H1 (cell line): ENCODE measurements at regions not wholly inside any gene's neighbourhood (a gene's known extent, or its start where the extent isn't known, plus 50 kb on each side); places are given as distances from the start of the nearest gene placed in this dataset.

Experiments
- CTCF ChIA-PET: fragments of 300-600 bp; sonication (Branson Sonifier 250); formaldehyde crosslinking; loops from one replicate; lab custom pipeline; 2021; ENCODE audit not compliant: partially characterized antibody; lab: Charles Lee
- POLR2A ChIA-PET: fragments of 300-600 bp; sonication (Branson Sonifier 250); formaldehyde crosslinking; loops from one replicate; lab custom pipeline; 2021; ENCODE audit warnings: inconsistent platforms; ENCODE audit not compliant: partially characterized antibody; lab: Charles Lee
- DNase-seq, 2 experiments: peaks; one replicate each; pipeline versions ENCODE4 v3.0.0 to v3.0.0-alpha.2; 2010 to 2022; ENCODE audit warnings: low spot score in 2 of 2, low read depth in 1 of 2, mixed read lengths in 1 of 2
- FAIRE-seq: peaks from 2 replicates; lab custom pipeline; 2011; peaks lifted over from hg19 to GRCh38; lab: Jason Lieb, UNC
- H2AFZ ChIP-seq: 2 replicates; pipeline ENCODE4 v1.8.1; 2012; ENCODE audit warnings: low read length, inconsistent platforms
- H2AK5ac ChIP-seq: 2 replicates; pipeline ENCODE4 v1.6.1; 2013; ENCODE audit warnings: low read depth, low read length
- H2BK120ac ChIP-seq: replicated peaks from 2 replicates; pipeline ENCODE3; 2013; ENCODE audit warnings: low read depth, low read length, inconsistent platforms
- H2BK12ac ChIP-seq: 2 replicates; pipeline ENCODE4 v1.6.1; 2013; ENCODE audit warnings: low read depth, low read length
- H2BK15ac ChIP-seq: 2 replicates; pipeline ENCODE4 v1.6.1; 2013; ENCODE audit warnings: low read length
- H2BK20ac ChIP-seq: 2 replicates; pipeline ENCODE4 v1.6.1; 2013; ENCODE audit warnings: low read length
- H2BK5ac ChIP-seq: 2 replicates; pipeline ENCODE4 v1.6.1; 2013; ENCODE audit warnings: low read depth, low read length
- H3K14ac ChIP-seq: 2 replicates; pipeline ENCODE4 v1.6.1; 2013; ENCODE audit warnings: inconsistent platforms; ENCODE audit not compliant: insufficient read length
- H3K18ac ChIP-seq: 2 replicates; pipeline ENCODE4 v1.6.1; 2013; ENCODE audit warnings: low read length; ENCODE audit errors: extremely low read depth
- H3K23ac ChIP-seq: 2 replicates; pipeline ENCODE4 v1.6.1; 2013; ENCODE audit warnings: inconsistent platforms; ENCODE audit not compliant: insufficient read length
- H3K23me2 ChIP-seq: 2 replicates; pipeline ENCODE4 v1.6.1; 2013; ENCODE audit warnings: low read depth, low read length
- H3K27ac ChIP-seq: 2 replicates; pipeline ENCODE4 v1.6.1; 2011; ENCODE audit warnings: low read depth, low read length, inconsistent platforms
- H3K27me3 ChIP-seq, 4 experiments: replicated peaks in 1 of 4; 1 replicate in 1 of 4; 2 replicates in 3 of 4; pipeline versions ENCODE4 v1.6.1 to v1.8.1; 2011 to 2013; ENCODE audit warnings: low read length in 3 of 4, mild to moderate bottlenecking in 3 of 4, inconsistent platforms in 2 of 4, mixed read lengths in 2 of 4, moderate library complexity in 1 of 4; ENCODE audit not compliant: control insufficient read depth in 3 of 4, insufficient read depth in 3 of 4; ENCODE audit errors: extremely low read depth in 1 of 4
- H3K36me3 ChIP-seq, 4 experiments: 2 replicates each; pipeline versions ENCODE4 v1.6.1 to v1.8.1; 2011 to 2013; ENCODE audit warnings: mild to moderate bottlenecking in 4 of 4, low read length in 3 of 4, moderate library complexity in 2 of 4, control low read depth in 1 of 4, inconsistent platforms in 1 of 4; ENCODE audit not compliant: insufficient read depth in 4 of 4, control insufficient read depth in 2 of 4
- H3K4ac ChIP-seq: replicated peaks from 2 replicates; pipeline ENCODE3; 2013; ENCODE audit warnings: low read length, low read depth, mixed read lengths, inconsistent platforms; ENCODE audit not compliant: insufficient read length
- H3K4me1 ChIP-seq, 4 experiments: replicated peaks in 1 of 4; 1 replicate in 1 of 4; 2 replicates in 3 of 4; pipeline versions ENCODE4 v1.6.1 to v1.8.1; 2011 to 2013; ENCODE audit warnings: low read length in 3 of 4, inconsistent platforms in 2 of 4, mixed read lengths in 1 of 4; ENCODE audit not compliant: insufficient read depth in 4 of 4, control insufficient read depth in 3 of 4
- H3K4me2 ChIP-seq, 2 experiments: 2 replicates each; pipeline versions ENCODE4 v1.6.1 to v1.8.1; 2011 to 2013; ENCODE audit warnings: low read depth in 2 of 2, low read length in 2 of 2, control low read depth in 1 of 2, inconsistent platforms in 1 of 2, mild to moderate bottlenecking in 1 of 2; ENCODE audit not compliant: insufficient read depth in 1 of 2
- H3K4me3 ChIP-seq, 4 experiments: fragments of 200-600, 300-600 bp in 1 of 4; sonication (generic), shearing (Covaris generic), sonication (Bioruptor Twin) in 1 of 4; 2 replicates each; pipeline versions ENCODE4 v1.5.1 to v1.8.1; 2011 to 2016; ENCODE audit warnings: low read length in 4 of 4, low read depth in 3 of 4, control low read depth in 2 of 4, inconsistent platforms in 2 of 4, mild to moderate bottlenecking in 2 of 4, mixed read lengths in 1 of 4, moderate library complexity in 1 of 4; ENCODE audit not compliant: insufficient read depth in 2 of 4; ENCODE audit errors: extremely low read depth in 1 of 4
- H3K56ac ChIP-seq: replicated peaks from 2 replicates; pipeline ENCODE3; 2013; ENCODE audit warnings: low read depth, mild to moderate bottlenecking, mixed read lengths, low read length, inconsistent platforms; ENCODE audit not compliant: insufficient read length
- H3K79me1 ChIP-seq: 2 replicates; pipeline ENCODE4 v1.6.1; 2013; ENCODE audit warnings: low read depth, low read length, control low read depth
- H3K79me2 ChIP-seq, 2 experiments: 2 replicates each; pipeline versions ENCODE4 v1.6.1 to v1.8.1; 2012 to 2013; ENCODE audit warnings: low read length in 2 of 2, mild to moderate bottlenecking in 2 of 2, inconsistent platforms in 1 of 2; ENCODE audit not compliant: insufficient read depth in 2 of 2, control insufficient read depth in 1 of 2
- H3K9ac ChIP-seq, 4 experiments: replicated peaks in 1 of 4; 1 replicate in 1 of 4; 2 replicates in 3 of 4; pipeline versions ENCODE4 v1.6.1 to v1.8.1; 2011 to 2013; ENCODE audit warnings: low read depth in 3 of 4, low read length in 3 of 4, control low read depth in 2 of 4, mild to moderate bottlenecking in 2 of 4, moderate library complexity in 2 of 4, inconsistent platforms in 1 of 4; ENCODE audit errors: extremely low read depth in 1 of 4
- H3K9me3 ChIP-seq, 2 experiments: 2 replicates each; pipeline versions ENCODE4 v1.6.1 to v1.8.1; 2012 to 2013; ENCODE audit warnings: mild to moderate bottlenecking in 2 of 2, moderate library complexity in 2 of 2, control low read depth in 1 of 2, inconsistent platforms in 1 of 2, low read depth in 1 of 2, low read length in 1 of 2, mixed read lengths in 1 of 2; ENCODE audit not compliant: insufficient read depth in 2 of 2
- H4K20me1 ChIP-seq, 2 experiments: replicated peaks in 1 of 2; 2 replicates each; pipeline versions ENCODE3 to v1.8.1; 2011 to 2013; ENCODE audit warnings: inconsistent platforms in 2 of 2, low read length in 2 of 2, mild to moderate bottlenecking in 1 of 2; ENCODE audit not compliant: insufficient read depth in 2 of 2, control insufficient read depth in 1 of 2
- H4K5ac ChIP-seq: 2 replicates; pipeline ENCODE4 v1.6.1; 2013; ENCODE audit warnings: low read length, low read depth, mixed read lengths, inconsistent platforms; ENCODE audit not compliant: insufficient read length
- H4K8ac ChIP-seq: 2 replicates; pipeline ENCODE4 v1.8.0; 2013; ENCODE audit warnings: mild to moderate bottlenecking, moderate library complexity, low read length, inconsistent platforms; ENCODE audit not compliant: insufficient read depth; ENCODE audit errors: extremely low read depth
- H4K91ac ChIP-seq: replicated peaks from 2 replicates; pipeline ENCODE3; 2013; ENCODE audit warnings: low read length, mixed read lengths, inconsistent platforms; ENCODE audit not compliant: insufficient read length
- BCL11A ChIP-seq, 2 experiments: IDR thresholded peaks; one replicate each; pipeline ENCODE4 v1.6.1; 2011; ENCODE audit warnings: low read depth in 2 of 2, low read length in 2 of 2, mild to moderate bottlenecking in 2 of 2
- CHD1 ChIP-seq: IDR thresholded peaks from 2 replicates; pipeline ENCODE4 v1.6.1; 2012; ENCODE audit warnings: low read depth, low read length, improper control_type of control experiment
- JUND ChIP-seq: IDR thresholded peaks from 2 replicates; pipeline ENCODE4 v1.6.1; 2011; ENCODE audit warnings: mild to moderate bottlenecking, improper control_type of control experiment, low read length
- KDM5A ChIP-seq: fragments of 200-600 bp; IDR thresholded peaks from 2 replicates; pipeline ENCODE4 v1.7.1; 2012; ENCODE audit warnings: mild to moderate bottlenecking, low read length, inconsistent platforms, mixed read lengths
- POU5F1 ChIP-seq: IDR thresholded peaks from 2 replicates; pipeline ENCODE4 v1.6.1; 2011; ENCODE audit warnings: low read depth, mild to moderate bottlenecking, low read length, moderate library complexity
- RBBP5 ChIP-seq: IDR thresholded peaks from 2 replicates; pipeline ENCODE4 v1.7.1; 2012; ENCODE audit warnings: low read depth, mild to moderate bottlenecking, inconsistent platforms, low read length, moderate library complexity, borderline replicate concordance
- SP1 ChIP-seq: IDR thresholded peaks from 2 replicates; pipeline ENCODE4 v1.6.1; 2011; ENCODE audit warnings: low read depth, low read length
- SUZ12 ChIP-seq: fragments of 200-600 bp; sonication (generic); IDR thresholded peaks from 2 replicates; pipeline ENCODE4 v1.6.1; 2012; ENCODE audit warnings: mild to moderate bottlenecking, inconsistent platforms, low read length, moderate library complexity, mixed read lengths
- TEAD4 ChIP-seq: IDR thresholded peaks from 2 replicates; pipeline ENCODE4 v1.6.1; 2012; ENCODE audit warnings: low read depth, low read length, inconsistent platforms, mixed read lengths
- WGBS, 2 experiments: shearing (Covaris generic) in 1 of 2; methylation state at CpG; one replicate each; pipeline versions ENCODE4 v1.1.6 to v1.1.7; 2013 to 2015; ENCODE audit warnings: low lambda C conversion rate in 2 of 2, mixed read lengths in 2 of 2, inconsistent platforms in 1 of 2, low coverage in 1 of 2, missing lambda C conversion rate in 1 of 2; ENCODE audit not compliant: insufficient replicate concordance in 2 of 2, insufficient coverage in 1 of 2, insufficient read length in 1 of 2; ENCODE audit errors: extremely low coverage in 1 of 2, missing lambda C conversion rate in 1 of 2; 5-methylcytosine and 5-hydroxymethylcytosine counted together

DNA sequence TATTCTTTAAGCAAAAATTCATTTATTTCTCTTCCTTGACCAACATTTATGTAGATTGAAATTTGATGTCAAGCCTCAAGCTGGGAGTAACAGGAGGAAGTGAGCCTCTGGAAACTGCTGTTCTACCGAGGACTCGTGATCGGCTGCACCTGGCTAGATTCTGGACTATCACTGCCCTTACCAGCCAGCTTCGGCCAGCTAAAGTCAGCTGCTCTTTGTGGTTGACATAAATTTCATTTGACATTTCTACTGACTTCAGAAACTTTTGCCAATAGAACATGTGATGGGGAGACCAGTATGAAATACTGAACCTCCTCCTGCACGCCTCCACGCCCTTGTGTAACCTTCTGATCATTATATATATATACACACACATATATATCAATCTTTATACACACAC lies 74.2 kb upstream of the RGPD5 start:
- H2BK5ac ChIP-seq: no peak overlapping the region
- no peak overlapping the region for H3K18ac ChIP-seq
- H4K8ac ChIP-seq: no peak overlapping the region
- ChIA-PET POLR2A (no interaction called here), CTCF (interaction anchor here (2.4 kb wide), 1 partner anchor 174 kb away, joined by 14 read pairs; no protein-coding TSS in a partner anchor)
- FAIRE-seq: no peak
- no peak overlapping the region for H3K14ac ChIP-seq
- H3K56ac ChIP-seq: no peak overlapping the region
- H2BK120ac ChIP-seq: no peak overlapping the region
- no peak overlapping the region for H4K91ac ChIP-seq
- H3K79me1 ChIP-seq: no peaks in the 10 kb centered on the region
- TF ChIP-seq TEAD4: no peak
- TF ChIP-seq SUZ12: no peak
- no peak for TF ChIP-seq JUND
- no peak for TF ChIP-seq BCL11A (IDR thresholded peaks at IDR 0.05; ENCODE audit: low read depth in 2 of 2, low read length in 2 of 2)
- no peak for TF ChIP-seq CHD1
- no peak for TF ChIP-seq RBBP5
- TF ChIP-seq POU5F1: no peak
- TF ChIP-seq KDM5A: no peak
- no peak for TF ChIP-seq SP1
- H2BK12ac ChIP-seq: no peak overlapping the region
- no peak overlapping the region for H3K27ac ChIP-seq
- no peak overlapping the region for H3K4ac ChIP-seq
- H3K36me3 ChIP-seq: no peaks in the 10 kb centered on the region
- WGBS, 2 experiments: 92 to 100% methylated on average over 1 to 6 of the region's 6 CpGs
- H3K23me2 ChIP-seq: no peaks in the 10 kb centered on the region
- no peaks in the 10 kb centered on the region for H3K9me3 ChIP-seq
- H3K9ac ChIP-seq: no peak overlapping the region
- H3K79me2 ChIP-seq: no peaks in the 10 kb centered on the region
- H4K5ac ChIP-seq: no peak overlapping the region
- DNase-seq: peak in 1 of 2 experiments; percentile 6
- H2BK15ac ChIP-seq: no peak overlapping the region
- no peak overlapping the region for H2BK20ac ChIP-seq
- no peak overlapping the region for H2AFZ ChIP-seq
- no peak overlapping the region for H3K23ac ChIP-seq
- no peaks in the 10 kb centered on the region for H3K4me1 ChIP-seq
- no peak overlapping the region for H2AK5ac ChIP-seq
- H3K4me3 ChIP-seq: no peak overlapping the region
- no peak overlapping the region for H3K4me2 ChIP-seq
- no peaks in the 10 kb centered on the region for H3K27me3 ChIP-seq
- no peaks in the 10 kb centered on the region for H4K20me1 ChIP-seq
